ENCODE measurements at regions not wholly inside any gene's neighbourhood (a gene's known extent, or its start where the extent isn't known, plus 50 kb on each side); places are given as distances from the start of the nearest gene placed in this dataset.
A peak's percentile ranks its signal among the peaks of the same experiment; 100 is the strongest.

DNA sequence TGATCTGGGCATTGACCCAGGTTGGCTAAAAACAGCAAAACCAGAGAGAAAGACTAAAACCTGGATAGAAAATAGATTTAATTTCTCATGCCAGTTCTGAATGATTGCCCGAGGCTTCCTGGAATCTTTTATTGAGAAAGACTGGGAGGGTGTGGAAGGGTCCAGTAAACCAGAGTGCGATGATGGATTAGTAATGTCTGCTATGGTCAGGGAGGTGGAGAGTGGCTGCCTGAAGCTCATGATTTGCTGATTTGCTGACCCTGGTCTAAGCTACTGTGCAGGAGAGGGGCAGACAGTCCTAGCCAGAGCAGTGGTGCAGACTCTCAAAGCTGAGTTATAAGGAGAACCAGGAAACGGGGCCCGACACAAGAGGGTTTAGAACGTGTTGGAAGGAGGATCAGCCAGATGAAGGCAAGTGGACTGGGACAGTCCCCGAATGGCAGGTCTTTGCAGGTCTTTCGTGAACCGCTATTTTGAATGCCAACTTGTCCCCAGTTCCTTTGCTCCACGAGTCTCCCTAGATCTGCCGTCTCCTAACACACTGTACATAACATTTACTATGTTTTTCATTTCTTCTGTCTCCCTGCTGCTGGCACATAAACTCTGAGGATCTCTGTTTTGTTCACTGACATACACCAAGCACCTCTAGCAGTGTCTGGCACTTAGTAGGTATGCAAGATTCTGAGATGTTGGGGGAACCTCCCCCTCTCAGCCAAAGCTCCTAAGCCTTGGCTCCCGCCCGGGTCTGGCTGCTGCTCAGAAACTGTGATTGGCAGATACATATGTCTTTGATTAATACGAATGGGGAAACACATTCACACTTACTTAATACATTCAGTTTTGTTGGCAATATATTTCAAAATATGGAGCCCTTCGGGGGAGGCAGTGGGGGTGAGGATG is 237.3 kb upstream of the TNRC6C start:
- no peak for DNase-seq

DNA sequence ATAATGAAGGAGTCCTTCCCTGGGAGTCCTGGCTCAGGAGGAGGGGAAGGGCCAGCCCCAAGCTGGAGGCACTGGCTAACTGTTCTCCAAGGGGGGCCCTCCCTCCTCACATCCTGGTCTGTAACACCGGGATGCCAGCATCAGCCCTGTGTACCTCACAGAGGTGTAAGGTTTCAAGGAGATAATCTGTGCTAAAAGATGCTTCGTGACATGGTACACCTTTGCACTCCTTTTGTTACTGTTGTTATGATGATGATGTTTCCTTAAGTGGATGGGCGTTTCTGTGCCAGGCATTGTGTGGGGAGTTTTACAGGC is 236.7 kb upstream of the TNRC6C start:
- no peak for DNase-seq

DNA sequence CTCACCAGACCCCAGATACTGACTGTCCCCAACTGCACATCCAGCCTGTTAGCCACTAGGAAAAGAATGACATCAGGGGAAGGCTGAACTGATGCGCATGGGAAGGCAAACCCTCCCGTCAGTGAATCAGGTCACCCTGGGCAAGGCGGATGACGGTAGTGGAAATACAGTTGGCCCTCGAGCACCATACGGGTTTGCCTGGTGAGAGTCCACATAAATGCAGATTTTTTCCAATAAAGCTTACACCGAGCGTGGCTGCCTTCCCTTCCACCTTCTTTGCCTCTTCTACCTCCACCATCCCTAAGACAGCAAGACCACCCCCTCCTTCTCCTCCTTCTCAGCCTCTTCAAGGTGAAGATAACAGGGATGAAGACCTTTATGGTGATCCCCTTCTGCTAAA is 236.1 kb upstream of the TNRC6C start:
- no peak for DNase-seq

DNA sequence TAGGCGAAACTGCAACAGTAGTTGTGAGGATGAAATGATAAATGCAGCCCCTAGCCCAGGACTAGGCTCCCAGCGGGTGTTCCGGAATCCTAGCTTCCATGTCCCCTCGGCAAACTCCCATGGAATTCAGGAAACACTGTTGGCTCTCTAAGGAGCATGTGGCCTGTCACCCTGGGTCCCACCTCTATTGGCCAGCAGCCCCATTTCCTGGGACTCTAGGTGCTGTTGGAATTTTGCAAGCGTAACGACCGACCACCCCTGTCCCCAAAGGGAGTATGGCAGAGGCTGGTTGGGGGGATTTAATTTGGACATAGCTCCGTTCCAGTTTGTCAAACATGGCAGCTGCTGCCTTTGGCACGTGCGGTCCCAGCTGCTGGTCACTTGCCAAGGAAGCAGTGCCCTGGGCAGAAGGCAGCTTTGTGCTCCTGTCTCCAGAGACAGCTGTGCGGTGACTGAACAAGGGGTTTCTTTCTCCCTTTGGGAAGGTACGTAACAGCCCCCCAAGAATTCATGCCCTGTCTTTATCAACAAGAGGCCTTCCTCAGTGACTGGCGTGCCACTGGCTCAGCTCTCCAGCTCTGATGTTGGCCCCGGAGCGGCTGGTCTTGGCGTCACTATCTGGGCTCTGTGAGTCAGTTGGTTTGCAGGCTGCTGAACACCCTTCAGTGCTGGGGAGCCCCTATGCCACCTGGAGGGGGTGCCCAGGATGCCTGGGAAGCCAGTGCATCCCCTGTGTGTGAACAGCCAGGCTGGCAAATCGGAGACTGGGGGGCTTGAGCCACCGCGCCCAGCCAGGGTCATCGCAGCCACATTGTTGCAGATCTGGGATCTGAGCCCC is 235.2 kb upstream of the TNRC6C start:
- no peak for DNase-seq

DNA sequence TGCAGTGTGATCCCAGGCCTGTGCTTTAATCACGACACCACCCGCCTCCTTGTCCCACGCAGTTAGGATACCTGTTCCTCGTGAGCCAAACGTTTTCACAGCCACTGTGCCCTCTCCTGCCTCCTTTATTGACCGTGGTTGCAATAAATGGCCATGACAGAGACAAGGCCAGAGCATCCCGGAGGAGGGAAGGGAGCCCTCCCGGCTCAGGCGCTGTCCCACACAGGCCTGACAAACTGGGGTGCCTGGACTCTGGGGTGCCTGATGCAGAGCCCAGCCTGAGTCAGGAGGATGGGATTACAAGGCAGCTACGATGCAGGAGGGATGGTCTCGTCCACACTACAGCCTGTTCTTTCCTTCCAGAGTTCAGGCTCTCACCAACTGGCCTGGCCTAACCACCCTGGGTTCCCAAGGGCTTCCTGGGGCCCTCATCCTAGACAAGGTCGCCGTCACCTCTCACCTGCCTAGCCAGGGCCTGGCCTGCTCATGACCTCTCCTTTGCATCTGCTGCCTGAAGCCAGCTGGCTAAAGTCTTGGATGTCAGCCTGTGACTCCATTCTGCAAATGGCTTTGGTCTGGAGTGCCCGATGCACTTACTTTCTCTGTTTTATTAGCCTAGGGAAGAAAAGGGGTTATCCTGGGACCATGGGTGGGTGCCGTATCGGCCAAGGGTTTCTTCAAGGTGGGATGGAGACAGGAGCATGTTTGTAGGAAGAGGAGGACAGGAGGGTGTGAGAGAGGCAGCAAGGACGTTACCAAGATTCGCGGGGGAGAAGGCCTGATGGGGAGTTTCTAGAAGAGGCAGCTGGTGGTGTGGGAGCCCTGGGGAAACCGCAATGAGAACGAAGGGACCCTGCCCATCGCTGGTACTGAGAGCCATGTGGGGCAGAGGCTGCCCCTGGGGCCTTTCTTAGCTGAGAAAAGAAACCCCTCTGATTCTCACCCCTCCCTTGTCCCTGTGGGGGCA is 234.3 kb upstream of the TNRC6C start:
- no peak for DNase-seq

DNA sequence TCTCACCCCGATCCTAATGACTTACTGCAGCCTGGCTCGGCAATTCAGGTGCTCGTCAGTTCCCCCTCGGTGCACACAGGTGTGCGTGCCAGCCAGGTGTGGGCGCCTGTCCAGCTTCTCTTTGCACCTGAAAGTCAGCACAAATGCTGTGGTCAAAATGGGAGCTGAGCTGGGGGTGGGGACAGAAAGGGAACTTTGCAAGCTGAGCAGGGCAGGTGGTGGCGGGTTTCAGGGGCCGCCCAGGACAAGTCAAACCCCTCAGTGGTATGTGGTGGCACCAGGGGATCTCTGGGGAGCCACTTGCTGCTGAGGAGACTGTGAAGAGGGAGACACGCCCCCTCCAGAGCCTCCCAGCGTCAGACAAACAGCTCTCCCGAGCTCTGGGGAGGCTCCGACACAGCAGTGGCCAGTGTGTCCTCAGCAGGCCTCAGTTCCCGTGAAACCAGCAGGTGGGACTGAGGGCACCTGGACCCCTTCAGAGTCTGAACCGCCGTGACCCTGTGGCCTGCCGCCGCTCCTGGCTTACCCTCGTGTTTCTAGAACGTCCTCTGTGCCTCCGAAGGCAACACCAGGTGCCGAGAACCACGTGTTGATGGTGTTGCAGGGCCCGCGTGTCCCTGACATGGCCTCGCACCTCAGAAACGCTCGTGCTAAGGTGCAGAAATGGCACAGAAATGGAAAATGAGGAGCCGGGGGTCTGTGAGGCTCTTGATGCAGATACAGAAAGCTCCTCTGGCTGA is 233.5 kb upstream of the TNRC6C start:
- DNase-seq, result no peak

DNA sequence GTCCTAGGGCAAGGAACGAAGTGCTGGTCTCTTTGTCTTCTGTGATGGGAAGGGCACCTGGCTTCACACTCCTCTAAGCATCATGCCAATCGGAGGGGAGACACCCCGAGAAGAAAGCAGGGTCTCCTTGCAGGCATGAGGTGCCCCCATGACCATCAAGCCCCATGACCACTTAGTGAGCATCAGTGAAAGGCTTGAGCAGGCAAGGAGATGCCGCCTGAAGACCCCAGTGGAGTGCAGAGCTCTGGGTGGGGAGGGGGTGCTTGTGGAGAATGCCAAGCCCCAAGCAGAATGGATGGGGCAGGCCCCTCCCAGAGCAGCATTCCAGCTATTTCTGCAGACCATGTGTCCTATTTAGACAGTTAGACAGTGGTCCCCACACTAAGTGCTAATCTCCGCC is 232.7 kb upstream of the TNRC6C start:
- DNase-seq, result no peak

DNA sequence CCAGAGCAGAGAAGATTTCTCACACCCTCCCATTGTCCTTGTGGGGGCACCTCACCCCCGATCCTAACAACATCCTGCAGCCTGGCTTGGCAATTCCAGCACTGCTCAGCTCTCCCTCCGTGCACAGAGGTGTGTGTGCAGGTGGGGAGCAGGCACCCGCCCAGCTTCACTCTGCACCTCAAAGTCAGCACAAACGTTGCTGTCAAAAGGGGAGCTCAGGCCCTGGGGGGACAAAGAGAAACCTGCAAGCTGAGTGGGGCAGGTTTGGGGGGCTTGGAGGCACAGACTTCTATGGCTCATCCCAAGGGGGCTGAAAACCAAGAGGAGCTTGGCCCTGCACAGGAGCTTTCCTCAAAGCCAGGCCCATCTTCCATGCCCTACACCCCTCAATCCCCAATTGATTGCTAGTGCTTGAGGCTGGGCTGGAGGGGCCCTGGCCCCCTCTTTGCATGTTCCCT is 231.9 kb upstream of the TNRC6C start:
- no peak for DNase-seq

DNA sequence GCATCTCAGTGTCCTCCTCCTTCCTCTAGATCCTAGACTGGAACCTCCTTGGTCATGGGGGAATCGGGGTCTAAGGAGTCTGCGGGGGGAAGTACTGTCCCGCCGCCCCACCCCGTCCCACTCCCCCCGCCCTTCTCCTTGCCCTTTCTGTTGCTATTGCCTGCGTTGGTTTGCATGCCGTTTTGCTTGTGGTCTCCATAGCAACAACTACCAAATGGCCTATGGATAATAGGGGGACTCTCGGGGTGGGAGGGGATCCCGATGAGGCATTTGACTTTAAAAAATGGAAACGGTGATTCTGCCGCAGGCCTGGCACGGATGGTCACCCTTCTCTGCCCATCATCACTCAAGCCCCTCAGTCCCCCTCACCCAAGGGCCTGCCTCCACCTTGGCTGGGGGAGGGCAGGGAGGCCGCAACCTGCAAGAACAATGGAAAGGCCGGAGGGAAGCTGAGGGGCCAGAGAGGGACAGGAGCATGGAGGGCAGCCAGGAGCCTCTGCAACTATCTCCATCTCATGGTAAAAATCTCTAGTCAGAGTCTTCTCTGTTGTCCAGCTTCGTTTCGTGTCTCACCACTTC is 231.4 kb upstream of the TNRC6C start:
- DNase-seq, result no peak

DNA sequence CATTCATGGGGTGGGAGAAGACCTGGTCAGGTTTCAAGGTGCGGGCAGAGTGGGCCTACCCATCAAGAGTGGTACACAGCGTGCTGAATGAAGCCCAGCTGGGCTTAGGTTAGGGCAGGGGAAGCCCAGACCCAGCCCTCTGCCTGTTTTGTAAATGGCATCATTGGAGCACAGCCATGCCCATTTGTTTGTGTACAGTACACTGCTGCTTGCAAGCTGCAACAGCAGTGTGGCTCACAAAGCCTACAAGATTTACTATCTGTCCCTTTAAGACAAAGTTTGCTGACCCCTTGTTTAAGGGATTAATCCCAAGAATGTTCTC is 230.1 kb upstream of the TNRC6C start:
- no peak for DNase-seq

DNA sequence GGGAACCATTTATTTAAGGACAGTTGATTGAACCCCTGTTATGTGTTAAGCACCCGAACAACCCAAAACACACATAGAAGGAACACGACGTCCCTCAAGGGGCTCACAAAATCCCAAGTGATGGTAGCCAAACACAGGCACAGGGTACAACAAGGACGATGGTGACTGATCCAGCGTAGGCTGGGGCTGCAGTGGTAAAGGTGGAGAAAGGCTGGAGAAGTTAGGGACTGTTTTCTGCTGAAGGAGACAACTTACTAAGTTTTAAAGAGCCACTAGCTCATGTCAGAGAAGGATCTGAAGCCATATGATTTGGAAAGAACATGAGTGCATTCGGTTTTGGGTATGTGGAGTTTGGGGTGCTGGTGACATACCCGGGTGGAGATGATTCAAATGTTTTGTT is 229.6 kb upstream of the TNRC6C start:
- DNase-seq, result no peak

DNA sequence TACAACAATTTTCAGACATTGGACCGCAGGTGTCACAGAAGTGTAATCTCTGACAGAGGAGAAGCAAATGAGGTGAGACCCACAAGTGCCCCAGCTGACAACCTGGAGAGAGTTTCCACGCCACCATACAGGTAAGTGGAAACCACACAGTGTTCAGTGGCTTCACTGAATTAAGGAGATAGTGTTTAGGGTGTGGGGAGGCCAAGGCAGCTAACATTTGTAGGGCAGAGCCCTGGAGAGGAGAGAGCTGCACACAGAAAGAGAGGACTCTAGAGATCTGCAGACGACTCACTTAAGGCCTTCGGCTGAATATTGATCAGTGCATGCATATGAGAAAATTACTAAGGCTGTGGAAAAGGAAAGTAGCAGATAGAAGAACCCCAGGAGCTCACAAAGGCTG is 228.9 kb upstream of the TNRC6C start:
- no peak for DNase-seq

DNA sequence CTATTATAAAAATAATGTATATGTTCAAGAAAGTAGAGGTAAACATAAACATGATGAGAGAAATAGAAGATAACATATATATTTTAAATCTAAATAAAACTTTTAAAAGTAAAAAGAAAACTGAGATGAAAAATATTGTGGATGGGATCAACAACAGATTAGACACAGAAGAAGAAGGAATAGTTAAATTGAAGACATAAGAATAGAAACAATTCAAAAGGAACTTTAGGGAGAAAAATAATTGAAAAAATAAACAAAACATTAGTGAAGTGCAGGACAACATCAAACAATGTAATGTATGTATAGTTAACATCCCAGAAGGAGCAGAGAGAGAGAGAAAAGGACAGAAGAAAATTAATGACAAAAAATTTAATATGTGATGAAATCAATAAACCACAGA is 228.1 kb upstream of the TNRC6C start:
- no peak for DNase-seq

DNA sequence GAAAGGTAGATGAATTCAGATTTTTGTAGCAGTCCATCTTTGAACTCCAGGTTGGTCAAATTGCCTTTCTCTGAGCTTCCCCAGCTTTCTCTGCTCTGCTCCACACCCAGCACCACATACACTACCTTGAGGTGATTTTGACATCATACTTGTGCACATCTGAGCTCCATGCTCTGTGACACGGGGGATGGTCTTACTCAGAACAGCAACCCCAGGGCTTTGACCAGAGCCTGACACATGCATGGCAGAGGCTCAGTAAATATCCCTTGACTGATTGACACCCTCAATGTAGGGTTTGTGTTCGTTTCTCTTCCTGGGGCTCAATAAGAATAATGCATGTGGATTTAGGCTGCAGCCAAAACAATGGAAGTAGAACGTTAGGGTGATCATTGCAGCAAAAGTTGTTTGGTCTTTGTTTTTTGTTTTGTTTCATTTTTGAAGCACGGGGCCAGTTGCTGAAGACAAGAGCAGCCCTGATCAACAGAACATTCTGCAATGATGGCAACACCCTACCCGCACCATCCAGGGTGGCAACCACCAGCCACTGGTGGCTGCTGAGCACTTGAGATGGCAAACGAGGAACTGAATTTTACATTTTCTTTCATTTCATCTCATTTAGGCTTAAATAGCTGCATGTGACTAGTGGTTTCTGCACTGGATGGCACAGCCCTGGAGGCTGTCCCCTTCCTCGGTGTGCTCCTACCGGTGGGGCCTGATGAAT is 224.8 kb upstream of the TNRC6C start:
- DNase-seq, result no peak

DNA sequence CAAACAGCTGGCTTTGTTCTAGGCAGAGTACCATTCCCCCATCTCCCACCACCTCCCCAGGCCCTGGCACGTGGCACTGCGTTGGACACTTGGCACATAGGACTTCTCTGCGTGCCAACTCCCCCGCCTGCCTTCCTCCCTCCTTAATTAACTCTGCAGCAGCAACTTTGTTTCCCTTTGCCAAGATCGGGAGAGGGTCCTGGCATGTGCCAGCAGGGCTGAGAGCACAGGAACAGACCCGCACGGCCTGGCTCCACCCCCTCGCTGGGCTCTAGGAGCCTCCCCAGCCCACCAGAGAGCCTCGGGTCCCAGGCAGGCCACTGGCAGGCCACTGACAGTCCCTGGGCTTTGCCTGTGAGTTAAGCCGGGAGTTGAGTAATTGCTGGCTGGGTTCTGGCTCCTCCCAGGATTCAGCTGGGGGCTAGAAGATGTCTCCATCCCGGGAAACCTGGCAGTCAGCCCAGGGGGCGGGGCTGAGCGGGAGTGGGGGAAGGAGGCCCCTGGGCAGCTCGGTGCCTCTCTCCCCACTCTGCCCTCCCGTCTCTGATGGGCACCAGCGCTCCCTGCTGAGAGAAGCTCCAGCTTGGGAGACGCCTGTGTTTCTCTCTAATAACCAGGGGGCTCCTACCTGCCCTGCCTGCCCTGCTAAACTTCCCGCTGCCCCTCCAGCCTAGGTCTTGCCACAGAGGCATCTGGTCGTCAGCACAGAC is 224.0 kb upstream of the TNRC6C start:
- DNase-seq, result peak; percentile 1

DNA sequence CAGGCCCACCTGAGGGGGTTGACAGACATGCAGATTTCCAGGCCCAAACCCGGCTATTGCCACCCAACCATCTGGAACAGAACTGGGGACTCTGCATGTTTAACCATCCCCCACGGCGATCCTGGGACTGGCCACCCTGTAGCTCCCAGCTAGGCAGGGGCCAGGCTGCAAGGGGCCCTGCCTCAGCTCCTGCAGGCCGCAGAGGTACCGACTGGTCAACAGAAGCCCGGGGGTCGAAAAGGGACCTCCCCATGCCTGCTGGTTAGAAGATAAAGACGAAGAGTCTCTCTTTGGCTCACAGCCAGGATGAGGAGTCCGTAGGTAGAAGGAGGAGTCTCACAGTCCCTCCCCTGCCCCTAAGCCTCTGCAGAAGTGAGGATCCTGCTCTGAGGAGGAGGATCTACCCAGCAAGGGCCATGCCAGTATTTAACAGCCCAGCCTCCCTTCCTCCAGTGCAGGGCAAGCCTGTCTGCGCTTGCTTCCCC is 223.4 kb upstream of the TNRC6C start:
- no peak for DNase-seq

DNA sequence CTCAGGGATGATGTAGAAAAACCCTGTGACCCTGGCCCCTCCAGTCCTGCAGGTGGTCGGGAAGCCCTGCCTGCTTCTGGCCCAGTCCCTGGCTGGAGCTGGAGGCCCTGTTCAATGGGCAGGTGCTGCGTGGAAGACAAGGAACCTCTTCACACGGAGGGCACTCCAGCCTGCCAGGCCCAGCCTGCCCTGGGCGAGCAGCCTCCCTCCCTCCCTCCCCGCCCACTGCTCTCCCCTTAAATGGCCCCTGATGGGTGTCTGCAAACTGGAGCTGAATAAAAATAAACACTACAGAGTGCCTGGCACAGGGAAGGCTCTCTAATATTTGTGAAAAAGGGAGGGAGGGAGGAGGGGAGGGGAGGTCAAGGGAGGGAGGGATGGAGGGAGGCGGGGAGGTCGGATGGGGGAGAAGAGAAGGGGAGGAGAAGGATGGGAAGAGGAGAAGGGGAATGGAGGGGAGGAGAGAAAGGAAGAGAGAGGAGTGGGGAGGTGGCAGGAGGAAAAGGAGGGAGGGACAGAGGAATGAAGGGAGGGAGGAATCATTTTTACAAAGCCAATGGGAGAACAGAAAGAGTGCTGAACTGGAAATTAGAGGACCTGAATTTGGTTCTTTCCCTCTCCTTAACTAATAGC is 222.8 kb upstream of the TNRC6C start:
- DNase-seq, result no peak

DNA sequence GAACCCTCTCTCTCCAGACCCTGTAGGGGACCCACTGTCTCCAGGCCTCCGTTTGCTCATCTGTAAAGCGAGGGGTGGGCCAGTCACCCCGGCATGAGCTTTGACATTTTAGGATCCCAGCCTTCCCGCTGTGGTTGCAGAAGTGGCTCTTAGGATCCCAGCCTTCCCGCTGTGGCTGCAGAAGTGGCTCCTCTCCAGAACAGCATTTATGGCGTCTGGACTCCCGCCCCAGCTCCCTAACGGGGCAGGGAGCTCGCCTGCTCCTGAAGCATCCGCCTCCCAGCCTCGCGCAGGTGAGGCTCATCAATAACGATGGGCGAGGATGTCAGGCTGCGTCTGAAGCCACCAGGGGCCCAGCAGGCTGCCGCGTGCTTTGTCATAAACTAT is 222.3 kb upstream of the TNRC6C start:
- DNase-seq, result no peak

DNA sequence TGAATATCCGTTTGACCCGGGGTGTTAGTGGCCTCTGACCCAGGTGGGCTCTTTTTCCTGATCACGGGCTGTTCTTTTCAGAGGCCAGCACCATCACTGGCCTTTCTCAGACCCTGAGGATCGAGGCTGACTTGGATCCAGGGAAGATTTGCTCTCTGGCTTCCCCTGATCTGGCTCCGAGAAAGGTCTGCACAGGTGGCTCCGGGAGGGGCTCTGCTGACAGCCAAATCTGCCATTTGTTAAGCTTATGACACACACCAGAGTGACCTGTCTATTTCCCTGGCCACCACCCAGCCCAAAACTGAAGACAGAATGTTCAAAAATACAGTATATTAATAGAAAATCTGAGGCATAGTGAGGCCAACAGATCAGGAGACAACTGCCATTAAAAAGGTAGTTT is 221.8 kb upstream of the TNRC6C start:
- DNase-seq, result no peak
